CD1c-positive myeloid dendritic cell (primary cell): ENCODE measurements at regions not wholly inside any gene's neighbourhood (a gene's known extent, or its start where the extent isn't known, plus 50 kb on each side); places are given as distances from the start of the nearest gene placed in this dataset.
"Not testable (repeated sequence)": the region's sequence is repeated elsewhere in the genome, so short reads cannot be mapped to it uniquely, and the experiment has no call there.

ENCODE experiments used
- DNase-seq: peaks from one replicate; pipeline ENCODE4 v3.0.0-alpha.2; 2016; ENCODE audit errors: extremely low spot score

DNA sequence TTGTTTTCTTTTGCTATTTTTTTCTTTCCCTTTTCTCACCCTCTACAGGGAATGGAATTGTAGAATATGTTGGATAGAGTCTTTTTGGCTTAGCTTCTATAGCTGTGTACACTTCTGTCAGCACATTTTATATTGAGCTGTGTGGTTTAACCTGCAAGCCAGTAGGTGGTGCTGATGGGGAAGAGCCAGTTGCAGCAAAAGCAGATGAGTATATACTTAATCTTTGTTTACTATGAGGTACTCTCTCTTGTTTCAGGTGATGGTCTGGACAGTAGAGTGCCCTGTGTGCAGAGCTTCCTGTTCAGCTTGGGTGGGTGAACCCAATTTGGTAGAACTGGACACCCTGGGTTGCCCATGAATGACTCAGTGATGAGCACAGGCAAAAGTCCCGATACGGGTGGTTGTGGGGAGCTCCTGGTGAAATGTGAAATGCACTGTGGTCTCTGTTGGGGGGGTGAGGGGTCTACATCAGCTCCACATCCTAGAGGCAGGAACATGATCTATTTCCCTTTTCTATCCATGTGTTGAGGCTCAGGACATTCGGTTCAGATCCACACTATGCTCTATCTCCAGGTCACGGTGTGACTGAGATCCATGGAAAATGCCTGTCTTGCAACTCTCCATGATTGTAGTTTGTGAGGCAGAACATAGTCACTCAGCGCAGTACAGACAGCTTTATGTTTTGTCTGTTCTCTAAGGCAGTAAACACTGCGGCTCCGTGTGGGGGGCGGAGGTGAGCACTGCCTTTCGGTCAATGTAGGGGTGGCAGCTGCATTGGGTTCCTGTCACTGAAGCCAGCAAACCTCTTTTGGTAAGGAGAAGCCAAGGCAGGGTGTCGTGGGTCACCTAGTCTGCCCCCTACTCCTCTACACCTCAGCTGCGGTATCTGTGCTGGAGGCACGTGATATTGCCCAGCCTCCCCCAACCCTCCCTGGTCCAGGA is 353.2 kb downstream of the PRR16 start:
- DNase-seq = no peak

- no peak for DNase-seq
These were observed 354.0 kb downstream of the PRR16 start for GRCh38 chr5:120818128-120818527.

- no peak for DNase-seq
These were observed 359.2 kb downstream of the PRR16 start for GRCh38 chr5:120823328-120823727.

GRCh38 chr5:120831646-120832045 is 367.5 kb downstream of the PRR16 start:
- DNase-seq = not testable (repeated sequence)

DNA sequence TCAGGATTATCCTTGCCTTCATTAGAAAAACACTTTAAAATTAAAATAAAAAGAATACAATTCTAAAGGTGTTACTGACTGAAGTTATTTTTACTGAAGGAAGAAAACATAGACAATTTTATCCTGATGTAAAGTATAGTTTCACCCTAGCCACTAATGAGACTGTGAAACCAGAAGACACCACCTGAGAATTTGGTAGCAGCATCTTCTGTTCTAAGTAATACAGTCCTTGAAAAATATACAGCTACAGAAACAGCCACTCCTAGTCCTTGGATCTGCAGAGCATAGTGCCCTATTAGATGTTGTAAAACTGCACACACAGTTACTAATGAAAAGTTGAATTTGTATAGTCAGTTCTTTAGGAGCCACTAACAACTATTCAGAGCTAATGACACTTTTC is 377.7 kb downstream of the PRR16 start:
- no peak for DNase-seq

DNA sequence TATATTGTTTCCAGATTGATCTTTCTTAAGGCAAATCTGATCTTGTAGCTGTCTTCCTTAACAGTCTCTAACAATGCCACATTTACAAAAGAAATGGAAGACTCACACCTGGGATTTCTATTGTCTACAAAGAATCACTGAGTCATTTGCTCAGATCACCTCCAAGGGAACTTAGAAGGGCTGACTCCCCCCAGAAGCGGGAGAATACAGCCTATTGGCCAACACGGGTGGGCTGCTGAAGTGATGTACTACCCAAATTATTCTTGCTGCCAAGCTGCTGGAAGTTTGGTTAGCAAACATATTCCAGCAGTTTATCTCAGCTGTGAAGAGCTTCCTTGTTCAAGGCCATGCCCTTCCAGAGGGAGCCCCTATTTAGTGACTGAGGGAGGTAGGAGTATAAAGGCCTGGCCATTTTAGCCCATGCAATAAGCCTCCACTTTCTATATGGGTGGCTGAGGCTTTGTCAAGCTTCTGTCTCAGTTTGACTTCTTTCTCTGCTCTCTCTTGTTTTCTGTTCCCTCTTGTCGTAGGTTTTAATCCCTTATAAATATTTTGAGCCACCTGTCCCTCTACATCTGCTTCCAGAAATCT is 379.4 kb downstream of the PRR16 start:
- no peak for DNase-seq

- no peak for DNase-seq
These were observed 384.8 kb downstream of the PRR16 start for GRCh38 chr5:120848883-120849282.

DNA sequence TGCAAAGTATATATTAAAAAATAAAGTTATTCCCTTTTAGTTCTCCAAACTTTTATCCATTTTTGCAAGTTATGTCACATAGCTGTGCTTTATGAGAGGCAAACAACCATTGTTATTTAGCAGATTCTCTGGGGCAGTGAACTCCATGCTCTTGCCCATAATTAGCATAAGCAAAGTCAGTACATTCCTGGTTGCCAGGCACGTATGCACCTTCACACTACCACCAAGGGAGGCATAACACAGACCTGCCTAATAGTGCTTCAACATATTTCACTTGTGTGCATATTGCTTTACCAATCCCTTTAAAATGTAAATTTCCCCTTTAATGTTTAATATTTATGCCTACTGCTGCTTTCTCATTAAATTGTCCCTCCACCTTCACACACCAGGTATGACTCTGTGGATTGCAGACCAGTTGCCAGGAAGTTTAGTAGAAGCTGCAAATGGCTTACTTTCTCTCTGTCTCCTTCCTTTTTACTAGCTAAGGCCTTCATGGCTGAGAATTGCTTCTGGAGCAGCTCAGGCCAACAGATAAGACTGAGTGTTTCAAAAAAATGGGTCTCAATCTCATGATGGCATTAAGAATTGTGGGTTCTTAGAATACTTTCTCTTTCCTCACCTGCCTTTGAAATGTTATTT is 388.2 kb downstream of the PRR16 start:
- DNase-seq = no peak

- no peak for DNase-seq
These were observed 402.9 kb downstream of the PRR16 start for GRCh38 chr5:120866997-120867396.

GRCh38 chr5:120869831-120870230 is 405.7 kb downstream of the PRR16 start:
- DNase-seq = no peak

GRCh38 chr5:120872297-120872696 is 408.2 kb downstream of the PRR16 start:
- DNase-seq = no peak

- DNase-seq = no peak
These were observed 409.0 kb downstream of the PRR16 start for GRCh38 chr5:120873083-120873482.

DNA sequence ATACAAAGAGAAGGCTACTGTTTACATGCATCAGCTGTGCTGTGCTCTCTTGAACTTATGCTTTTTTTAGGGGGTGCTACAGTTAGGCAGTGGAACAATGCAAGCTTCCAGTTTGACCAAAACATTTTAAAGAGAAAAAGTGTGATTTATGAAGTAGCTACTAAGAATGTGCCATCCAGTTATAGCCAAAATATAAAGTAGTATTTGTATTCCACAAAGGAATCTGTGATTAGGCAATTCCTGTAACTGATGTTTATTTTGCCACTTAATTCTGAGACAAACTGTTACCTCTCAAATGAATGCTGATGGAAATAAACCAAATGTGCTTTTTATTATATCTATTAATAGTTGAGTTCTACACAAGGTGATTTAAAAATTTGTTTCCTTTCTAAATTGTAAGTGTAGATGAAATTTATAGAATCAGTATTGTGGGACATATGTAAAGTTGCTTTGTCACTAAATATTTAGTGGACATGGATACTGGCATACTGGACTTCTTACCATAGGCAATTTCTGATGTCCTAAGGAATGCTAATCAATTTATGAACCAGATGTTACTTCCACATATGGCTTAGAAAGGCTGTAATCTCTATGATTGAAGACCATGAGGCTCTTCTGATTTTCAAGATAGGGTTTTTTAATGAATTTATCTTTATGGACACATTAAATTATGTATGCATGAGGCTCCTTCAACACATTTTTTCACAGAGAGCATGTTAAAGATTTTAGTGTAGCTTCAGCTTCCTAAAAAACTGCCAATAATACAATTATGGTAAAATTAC is 410.2 kb downstream of the PRR16 start:
- DNase-seq = no peak

DNA sequence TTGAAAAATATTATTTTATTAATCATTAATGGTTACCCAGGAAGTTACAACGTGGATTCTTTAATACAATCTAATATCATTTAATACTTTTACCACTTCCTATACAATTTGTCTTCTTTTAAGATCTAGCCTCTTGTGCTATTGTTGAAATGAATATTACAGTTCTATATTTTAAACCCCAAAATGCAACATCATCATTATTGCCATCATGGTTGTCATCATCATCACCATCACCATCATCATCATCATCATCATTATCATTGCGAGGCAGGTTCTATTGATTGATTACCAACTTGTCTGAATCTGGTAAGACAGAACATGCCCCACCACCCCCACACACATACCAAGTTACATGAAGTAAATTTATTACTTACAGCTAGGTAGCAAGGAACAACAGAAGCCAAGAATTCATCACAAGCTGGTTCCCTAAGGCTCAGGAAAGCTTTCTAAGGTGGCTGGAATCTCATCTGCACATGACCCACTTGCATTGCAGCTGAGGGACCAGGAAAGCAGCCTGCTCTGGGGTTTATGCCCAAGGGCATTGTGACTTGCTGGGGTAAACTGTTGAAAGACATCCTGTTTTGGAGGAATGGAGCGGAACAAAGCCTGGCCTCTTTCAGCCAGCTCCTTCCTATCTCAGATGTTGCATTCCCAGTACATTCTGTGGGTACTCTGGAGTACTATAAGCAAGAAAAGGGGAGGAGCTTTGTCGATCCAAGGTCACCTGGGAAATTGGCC is 418.1 kb downstream of the PRR16 start:
- no peak for DNase-seq

DNA sequence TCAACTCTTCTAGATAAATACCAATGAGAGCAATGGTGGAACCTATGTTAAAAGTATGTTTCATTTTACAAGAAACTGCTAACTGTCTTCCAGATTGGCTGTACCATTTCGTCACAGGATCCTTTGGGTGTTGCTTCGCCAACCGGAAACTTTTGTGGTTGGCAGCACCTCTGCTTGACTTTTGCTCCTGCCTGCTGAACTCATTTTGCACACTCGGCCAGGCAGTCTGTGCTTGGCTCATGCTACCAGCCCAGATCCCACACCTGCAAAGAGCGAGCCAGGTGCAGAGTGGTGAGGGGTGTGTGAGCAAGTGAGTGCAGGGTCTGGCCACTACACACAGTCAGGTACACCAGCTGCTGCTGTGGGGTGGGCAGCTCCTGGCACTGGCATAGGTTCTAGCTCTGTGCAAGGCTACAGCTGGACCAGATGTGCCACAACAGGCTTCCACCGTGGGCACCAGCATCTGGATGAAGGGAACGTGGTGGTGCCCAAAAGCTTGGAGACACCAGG is 422.3 kb downstream of the PRR16 start:
- DNase-seq = no peak

GRCh38 chr5:120895660-120896059 is 431.6 kb downstream of the PRR16 start:
- DNase-seq = no peak

GRCh38 chr5:120901199-120901598 is 437.1 kb downstream of the PRR16 start:
- DNase-seq = no peak

DNA sequence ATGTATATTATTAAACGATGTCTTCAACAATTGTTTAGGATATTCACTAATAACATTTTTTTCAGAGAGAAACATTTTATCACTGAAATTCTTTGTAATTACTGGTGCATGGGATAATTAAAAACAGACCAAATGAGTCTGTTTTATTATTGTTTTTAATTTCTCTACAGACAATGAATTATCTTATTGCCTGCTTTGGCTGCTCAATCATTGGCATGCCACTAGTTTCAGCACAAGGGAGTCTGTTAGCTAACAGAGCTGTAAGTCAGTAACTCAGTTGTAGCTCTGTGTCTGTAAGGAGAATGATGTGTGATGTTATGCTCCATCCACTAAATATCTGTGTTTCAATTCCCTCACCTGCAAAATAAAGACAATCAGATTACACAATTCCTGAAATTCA is 443.9 kb downstream of the PRR16 start:
- no peak for DNase-seq

DNA sequence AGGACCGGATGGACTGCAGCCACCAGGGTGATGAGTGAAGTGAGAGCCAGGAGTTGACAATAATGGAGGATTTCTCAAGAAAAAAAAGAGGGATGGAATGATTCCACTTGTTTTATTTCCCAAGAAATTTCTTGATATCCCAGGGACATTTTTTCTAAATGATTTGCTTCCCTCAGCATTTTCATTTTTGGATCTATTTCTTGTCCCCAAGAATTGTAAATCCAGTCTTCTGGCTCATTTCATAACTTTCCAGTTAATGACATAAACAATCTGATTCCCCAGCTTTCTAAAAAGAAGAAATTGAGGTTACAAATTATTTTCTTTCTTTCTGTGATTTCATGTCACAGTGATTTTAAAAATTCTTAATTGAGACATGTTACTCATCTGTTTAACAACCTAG is 446.5 kb downstream of the PRR16 start:
- no peak for DNase-seq

DNA sequence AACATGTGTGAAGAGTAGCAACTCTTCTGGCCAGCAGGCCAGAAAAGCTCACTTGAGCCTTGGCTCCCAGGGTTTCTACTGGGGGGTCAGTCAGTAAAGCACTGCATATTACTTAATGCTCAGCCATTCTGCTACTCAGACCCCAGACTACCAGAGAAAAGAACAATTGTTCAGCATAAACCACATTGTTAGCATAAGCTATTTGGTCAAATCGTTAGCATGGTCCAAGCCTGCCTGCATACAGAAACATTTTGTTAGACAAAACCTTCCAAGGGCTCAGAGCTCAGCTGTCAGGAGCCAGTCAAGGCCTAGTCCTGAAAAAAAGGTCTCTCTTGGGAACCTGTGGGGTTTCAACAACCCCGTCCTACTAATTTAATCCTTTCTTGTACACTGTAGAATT is 449.3 kb downstream of the PRR16 start:
- no peak for DNase-seq

GRCh38 chr5:120917214-120917758 is 453.2 kb downstream of the PRR16 start:
- no peak for DNase-seq
